H9 (cell line): ENCODE measurements at regions not wholly inside any gene's neighbourhood (a gene's known extent, or its start where the extent isn't known, plus 50 kb on each side); places are given as distances from the start of the nearest gene placed in this dataset.

Source experiments
- DNase-seq: peaks from one replicate; pipeline ENCODE4 v3.0.0-alpha.2; 2017
- H2AFZ ChIP-seq: one replicate; pipeline ENCODE4 v1.6.1; 2013; ENCODE audit warnings: mild to moderate bottlenecking, low read length, control low read depth, moderate library complexity
- H2AK5ac ChIP-seq: 2 replicates; pipeline ENCODE4 v1.6.1; 2013; ENCODE audit warnings: low read length, control low read depth, mixed read lengths; ENCODE audit not compliant: insufficient read length
- H2BK120ac ChIP-seq: one replicate; pipeline ENCODE4 v1.6.1; 2013; ENCODE audit warnings: low read depth, mild to moderate bottlenecking, low read length, control low read depth, inconsistent platforms; ENCODE audit not compliant: poor library complexity, severe bottlenecking
- H2BK12ac ChIP-seq: 2 replicates; pipeline ENCODE4 v1.6.1; 2013; ENCODE audit warnings: low read length, control low read depth, mixed read lengths, low read depth; ENCODE audit not compliant: insufficient read length
- H2BK15ac ChIP-seq: 2 replicates; pipeline ENCODE4 v1.6.1; 2013; ENCODE audit warnings: low read depth, low read length, control low read depth
- H2BK20ac ChIP-seq: one replicate; pipeline ENCODE4 v1.6.1; 2013; ENCODE audit warnings: low read depth, mild to moderate bottlenecking, low read length, control low read depth, inconsistent platforms; ENCODE audit not compliant: poor library complexity, severe bottlenecking
- H2BK5ac ChIP-seq: 2 replicates; pipeline ENCODE4 v1.6.1; 2013; ENCODE audit warnings: low read length, control low read depth, mixed read lengths; ENCODE audit not compliant: insufficient read length
- H3K14ac ChIP-seq: 2 replicates; pipeline ENCODE4 v1.6.1; 2013; ENCODE audit warnings: low read length, control low read depth; ENCODE audit not compliant: insufficient read depth
- H3K18ac ChIP-seq: 2 replicates; pipeline ENCODE4 v1.6.1; 2013; ENCODE audit warnings: low read depth, mild to moderate bottlenecking, mixed read lengths, low read length, control low read depth; ENCODE audit not compliant: insufficient read length
- H3K23ac ChIP-seq: 2 replicates; pipeline ENCODE4 v1.6.1; 2013; ENCODE audit warnings: low read length, control low read depth, mixed read lengths, low read depth; ENCODE audit not compliant: insufficient read length
- H3K23me2 ChIP-seq: 2 replicates; pipeline ENCODE4 v1.6.1; 2013; ENCODE audit warnings: low read depth, mild to moderate bottlenecking, mixed read lengths, low read length, control low read depth; ENCODE audit not compliant: insufficient read length, poor library complexity, severe bottlenecking
- H3K27ac ChIP-seq: 2 replicates; pipeline ENCODE4 v1.5.1; 2013; ENCODE audit warnings: low read length, control low read depth, mixed read lengths, low read depth; ENCODE audit not compliant: insufficient read length
- H3K27me3 ChIP-seq: 2 replicates; pipeline ENCODE4 v1.6.1; 2013; ENCODE audit warnings: low read length, control low read depth, inconsistent platforms; ENCODE audit not compliant: insufficient read depth
- H3K4ac ChIP-seq: 2 replicates; pipeline ENCODE4 v1.6.1; 2013; ENCODE audit warnings: low read depth, mild to moderate bottlenecking, control low read depth, inconsistent platforms, low read length, moderate library complexity
- H3K4me1 ChIP-seq: 2 replicates; pipeline ENCODE4 v1.6.1; 2013; ENCODE audit warnings: low read length, control low read depth, inconsistent platforms; ENCODE audit not compliant: insufficient read depth
- H3K4me2 ChIP-seq: 2 replicates; pipeline ENCODE4 v1.6.1; 2013; ENCODE audit warnings: low read length, control low read depth, mixed read lengths; ENCODE audit not compliant: insufficient read length, insufficient read depth
- H3K56ac ChIP-seq: 2 replicates; pipeline ENCODE4 v1.6.1; 2013; ENCODE audit warnings: low read depth, mild to moderate bottlenecking, mixed read lengths, low read length, control low read depth; ENCODE audit not compliant: insufficient read length
- H3K79me1 ChIP-seq: 2 replicates; pipeline ENCODE4 v1.6.1; 2013; ENCODE audit warnings: low read depth, mild to moderate bottlenecking, moderate library complexity, low read length, control low read depth, inconsistent platforms; ENCODE audit not compliant: insufficient read depth, poor library complexity, severe bottlenecking
- H3K79me2 ChIP-seq: 2 replicates; pipeline ENCODE4 v1.6.1; 2013; ENCODE audit warnings: low read length, control low read depth, inconsistent platforms; ENCODE audit not compliant: insufficient read depth
- H3K9ac ChIP-seq: 2 replicates; pipeline ENCODE4 v1.6.1; 2013; ENCODE audit warnings: low read length, control low read depth, mixed read lengths; ENCODE audit not compliant: insufficient read length; ENCODE audit errors: extremely low read depth
- H3K9me3 ChIP-seq: one replicate; pipeline ENCODE4 v1.6.1; 2013; ENCODE audit warnings: low read depth, low read length, inconsistent platforms; ENCODE audit not compliant: control insufficient read depth
- H3T11ph ChIP-seq: one replicate; pipeline ENCODE4 v1.6.1; 2013; ENCODE audit warnings: mild to moderate bottlenecking, low read length, control low read depth, inconsistent platforms
- H4K20me1 ChIP-seq: one replicate; pipeline ENCODE4 v1.6.1; 2013; ENCODE audit not compliant: control insufficient read depth, insufficient read length, insufficient read depth
- H4K5ac ChIP-seq: 2 replicates; pipeline ENCODE4 v1.6.1; 2013; ENCODE audit warnings: low read depth, mild to moderate bottlenecking, mixed read lengths, low read length, control low read depth; ENCODE audit not compliant: insufficient read length
- H4K8ac ChIP-seq: replicated peaks from 2 replicates; pipeline ENCODE4 v1.6.1; 2013; ENCODE audit warnings: low read length, control low read depth, mixed read lengths, low read depth; ENCODE audit not compliant: insufficient read length
- H4K91ac ChIP-seq: 2 replicates; pipeline ENCODE4 v1.6.1; 2013; ENCODE audit warnings: low read depth, mild to moderate bottlenecking, moderate library complexity, mixed read lengths, low read length, control low read depth; ENCODE audit not compliant: insufficient read length
- H3K27ac Mint-ChIP-seq, 3 experiments: 2 replicates in 2 of 3; 3 replicates in 1 of 3; pipeline ENCODE4 v1.8.0; 2020 to 2021; ENCODE audit warnings: mixed read lengths in 3 of 3, mild to moderate bottlenecking in 1 of 3, moderate library complexity in 1 of 3
- H3K27me3 Mint-ChIP-seq: 2 replicates; pipeline ENCODE4 v1.8.0; 2021; ENCODE audit warnings: low read depth, mild to moderate bottlenecking, moderate library complexity, mixed read lengths
- H3K36me3 Mint-ChIP-seq, 3 experiments: 2 replicates in 2 of 3; 3 replicates in 1 of 3; pipeline ENCODE4 v1.8.0; 2020 to 2021; ENCODE audit warnings: low read depth in 3 of 3, mixed read lengths in 3 of 3; ENCODE audit not compliant: insufficient read depth in 1 of 3
- H3K4me1 Mint-ChIP-seq, 2 experiments: 2 replicates each; pipeline ENCODE4 v1.8.0; 2020; ENCODE audit warnings: mixed read lengths in 2 of 2
- H3K4me3 Mint-ChIP-seq, 2 experiments: 2 replicates in 1 of 2; 3 replicates in 1 of 2; pipeline ENCODE4 v1.8.0; 2020 to 2021; ENCODE audit warnings: mild to moderate bottlenecking in 2 of 2, mixed read lengths in 2 of 2, moderate library complexity in 1 of 2
- H3K9me3 Mint-ChIP-seq, 2 experiments: 2 replicates in 1 of 2; 3 replicates in 1 of 2; pipeline ENCODE4 v1.8.0; 2020; ENCODE audit warnings: mild to moderate bottlenecking in 2 of 2, mixed read lengths in 2 of 2, moderate library complexity in 1 of 2
- CTCF ChIP-seq: fragments of 200-600 bp; sonication (generic); conservative IDR thresholded peaks from 3 replicates; pipeline ENCODE4 v1.8.0; 2021; ENCODE audit warnings: antibody characterized with exemption, mild to moderate bottlenecking
- WGBS: extraction: QIAGEN DNeasy Blood & Tissue Kit; methylation state at CpG from one replicate; pipeline ENCODE4 v1.1.7; 2013; ENCODE audit warnings: missing lambda C conversion rate, low lambda C conversion rate, mixed read lengths; ENCODE audit not compliant: insufficient read length; ENCODE audit errors: extremely low coverage; 5-methylcytosine and 5-hydroxymethylcytosine counted together

GRCh38 chr4:123838474-123838873 is 441.9 kb downstream of the SPRY1 start:
- H4K20me1 ChIP-seq: no peaks in the 10 kb centered on the region
- Mint-ChIP-seq H3K27ac (no peak overlapping the region), H3K4me1 (peaks cover 16 to 23% of the 10 kb centered on the region in 2 experiments), H3K27me3 (no peaks in the 10 kb centered on the region), H3K4me3 (no peak overlapping the region), H3K36me3 (peaks cover 0 to 12% (median 0%) of the 10 kb centered on the region in 3 experiments; a peak in 2 of 7 replicates), H3K9me3 (0 out of 5 replicates have a peak, but pooled peaks cover 0 to 1% of the 10 kb centered on the region in 2 experiments)
- no peak overlapping the region for H2BK12ac ChIP-seq
- H2BK120ac ChIP-seq: no peak overlapping the region
- no peak overlapping the region for H3K18ac ChIP-seq
- H4K5ac ChIP-seq: no peak overlapping the region
- H4K8ac ChIP-seq: no peak overlapping the region
- no peak overlapping the region for H3K4me2 ChIP-seq
- no peak overlapping the region for H3K23ac ChIP-seq
- H3K27me3 ChIP-seq: no peaks in the 10 kb centered on the region
- H3K4me1 ChIP-seq: no peaks in the 10 kb centered on the region; the same call in 1 of the 2 replicates
- no peak overlapping the region for H2BK20ac ChIP-seq
- no peaks in the 10 kb centered on the region for H3K9me3 ChIP-seq
- no peak for TF ChIP-seq CTCF
- WGBS: no CpG with 5 or more reads among the region's 1 CpG
- H3K23me2 ChIP-seq: no peaks in the 10 kb centered on the region
- H2BK5ac ChIP-seq: no peak overlapping the region
- no peak overlapping the region for H2AK5ac ChIP-seq
- H2BK15ac ChIP-seq: no peak overlapping the region
- H4K91ac ChIP-seq: no peak overlapping the region
- no peak overlapping the region for H3K56ac ChIP-seq
- no peak overlapping the region for H3K27ac ChIP-seq
- H3T11ph ChIP-seq: no peak overlapping the region
- H3K4ac ChIP-seq: no peak overlapping the region
- no peak for DNase-seq
- no peak overlapping the region for H3K9ac ChIP-seq
- H3K79me1 ChIP-seq: no peaks in the 10 kb centered on the region
- no peak overlapping the region for H3K14ac ChIP-seq
- no peak overlapping the region for H2AFZ ChIP-seq
- H3K79me2 ChIP-seq: no peaks in the 10 kb centered on the region
